ENCODE measurements at regions not wholly inside any gene's neighbourhood (a gene's known extent, or its start where the extent isn't known, plus 50 kb on each side); places are given as distances from the start of the nearest gene placed in this dataset.
"Not testable (repeated sequence)": the region's sequence is repeated elsewhere in the genome, so short reads cannot be mapped to it uniquely, and the experiment has no call there.

- peak; percentile 19 for DNase-seq
These were observed 284.2 kb upstream of the NMUR2 start for GRCh38 chr5:152689250-152689711.

GRCh38 chr5:152694231-152694630, 289.2 kb upstream of the NMUR2 start:
- no peak for DNase-seq

GRCh38 chr5:152701305-152701949, 296.3 kb upstream of the NMUR2 start:
- peak; percentile 8 for DNase-seq

DNA sequence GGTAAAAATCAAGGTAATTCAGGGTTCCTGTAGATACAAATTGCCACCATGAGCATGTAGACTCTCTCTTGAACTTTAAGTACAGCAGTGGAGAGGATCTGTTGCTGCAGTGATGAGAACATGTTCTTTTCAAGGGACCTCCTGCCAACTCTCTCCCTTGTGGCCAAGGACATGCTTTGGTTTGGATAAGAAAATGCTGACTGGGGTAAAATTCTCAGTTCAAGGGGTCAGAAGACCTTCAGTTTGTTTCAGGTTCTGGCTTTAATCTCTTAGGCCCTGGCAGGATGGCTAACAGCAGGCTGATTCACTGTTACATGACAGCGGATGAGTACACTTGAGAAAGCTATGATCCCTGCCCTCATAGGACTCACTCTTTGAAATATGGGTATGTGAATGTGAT, 299.2 kb upstream of the NMUR2 start:
- no peak for DNase-seq

DNA sequence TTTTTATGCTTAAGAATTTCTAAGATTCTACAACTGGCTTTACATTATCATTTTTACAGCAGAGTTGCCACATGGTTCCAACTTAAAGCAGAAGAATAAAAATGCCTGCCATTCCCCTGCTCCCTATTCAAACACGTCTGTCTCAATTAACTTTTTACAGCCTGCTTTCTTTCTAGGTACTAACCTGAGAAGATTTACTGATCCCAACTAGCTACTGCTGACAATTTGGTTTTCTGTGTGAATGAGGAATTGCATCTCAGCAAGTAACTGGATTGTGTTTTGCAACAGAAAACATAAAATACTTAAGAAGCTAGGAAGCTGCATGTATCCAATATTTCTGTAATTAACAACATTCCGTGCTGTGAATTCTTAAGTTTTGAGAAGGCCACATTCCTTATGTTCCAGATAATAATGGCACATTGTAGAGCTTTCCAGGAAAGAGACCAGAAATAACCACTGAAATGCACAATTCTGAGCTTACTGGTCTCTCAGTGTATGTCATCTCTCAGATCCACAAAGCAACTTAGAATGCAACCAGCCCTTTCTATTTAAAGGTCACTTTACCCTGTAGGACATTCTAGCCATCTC, 306.8 kb upstream of the NMUR2 start:
- DNase-seq, result no peak

DNA sequence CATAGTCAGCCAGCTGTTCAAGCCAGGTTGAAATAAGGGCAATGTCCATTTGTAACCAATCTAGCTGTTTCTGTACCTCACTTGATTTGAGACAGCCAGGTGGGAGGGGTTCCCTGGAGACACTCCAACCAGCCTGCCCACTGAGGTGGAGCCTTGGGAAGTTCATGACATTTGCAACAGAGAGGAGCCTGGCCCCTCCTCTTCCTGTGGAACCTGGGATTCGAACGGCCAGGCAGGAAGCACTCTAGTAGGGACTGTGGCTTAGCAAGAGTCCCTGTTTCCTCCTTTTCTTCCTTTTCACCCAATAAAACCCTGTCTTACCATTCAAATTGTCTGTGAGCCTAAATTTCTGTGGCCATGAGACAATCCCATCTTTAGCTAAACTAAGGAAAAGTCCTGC, 312.3 kb upstream of the NMUR2 start:
- no peak for DNase-seq

GRCh38 chr5:152723482-152723881, 318.4 kb upstream of the NMUR2 start:
- no peak for DNase-seq

DNA sequence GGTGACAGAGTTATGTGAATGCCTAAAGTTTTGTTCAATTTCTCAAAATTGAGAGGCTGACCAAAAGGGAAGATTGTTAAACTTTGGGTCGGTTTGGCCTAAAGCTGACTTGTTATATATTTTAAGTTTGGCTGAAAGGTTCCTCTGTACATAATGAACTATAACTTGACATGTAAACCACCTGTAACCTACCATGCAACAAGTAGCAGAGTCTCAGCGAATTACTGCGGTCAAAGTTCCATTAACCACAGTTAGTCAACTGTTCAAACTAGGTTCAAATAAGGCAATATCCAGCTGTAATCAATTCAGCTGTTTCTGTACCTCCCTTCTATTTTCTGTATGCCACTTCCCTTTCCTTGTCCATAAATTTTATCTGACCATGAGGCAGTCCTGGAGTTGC, 325.1 kb upstream of the NMUR2 start:
- DNase-seq, result no peak

DNA sequence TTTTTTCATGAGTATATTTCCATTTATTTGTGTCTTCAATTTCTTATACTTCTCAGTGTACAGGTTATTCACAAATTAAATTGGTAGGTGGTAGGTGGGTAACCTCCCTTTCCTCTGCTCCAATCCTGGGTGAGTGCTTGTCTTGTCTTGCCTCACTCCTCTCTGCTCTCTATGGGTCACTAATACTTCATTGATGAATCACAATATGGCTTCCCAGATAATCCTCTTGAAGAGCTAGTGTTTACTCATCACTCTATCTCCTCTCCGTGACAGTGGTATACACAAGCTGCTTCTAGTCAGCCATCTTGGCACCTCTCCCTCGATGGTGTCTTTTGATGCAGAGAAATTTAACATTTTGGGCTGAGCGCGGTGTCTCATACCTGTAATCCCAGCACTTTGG, 331.8 kb upstream of the NMUR2 start:
- no peak for DNase-seq

DNA sequence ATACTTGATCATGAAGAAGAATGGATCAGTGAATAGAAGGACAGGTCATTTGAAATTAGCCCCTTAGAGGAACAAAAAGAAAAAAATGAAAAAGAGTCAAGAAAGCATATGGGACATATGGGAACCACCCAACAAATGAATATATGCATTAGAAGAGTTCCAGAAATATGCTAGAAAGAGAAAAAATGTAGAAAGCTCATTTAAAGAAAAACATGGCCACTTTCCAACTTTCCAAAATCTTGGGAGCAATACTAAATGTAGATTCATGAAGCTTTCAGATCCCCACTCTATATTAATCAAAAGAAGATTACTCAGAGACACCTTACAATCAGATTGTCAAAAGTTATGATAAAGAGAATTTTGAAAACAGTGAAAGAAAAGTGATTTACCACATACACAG, 334.8 kb upstream of the NMUR2 start:
- no peak for DNase-seq

DNA sequence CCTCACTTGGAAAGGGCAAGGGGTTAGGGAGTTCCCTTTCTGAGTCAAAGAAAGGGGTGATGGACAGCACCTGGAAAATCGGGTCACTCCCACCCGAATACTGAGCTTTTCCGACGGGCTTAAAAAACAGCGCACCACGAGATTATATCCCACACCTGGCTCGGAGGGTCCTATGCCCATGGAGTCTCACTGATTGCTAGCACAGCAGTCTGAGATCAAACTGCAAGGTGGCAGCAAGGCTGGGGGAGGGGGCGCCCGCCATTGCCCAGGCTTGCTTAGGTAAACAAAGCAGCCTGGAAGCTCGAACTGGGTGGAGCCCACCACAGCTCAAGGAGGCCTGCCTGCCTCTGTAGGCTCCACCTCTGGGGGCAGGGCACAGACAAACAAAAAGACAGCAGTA, 336.0 kb upstream of the NMUR2 start:
- not testable (repeated sequence) for DNase-seq

DNA sequence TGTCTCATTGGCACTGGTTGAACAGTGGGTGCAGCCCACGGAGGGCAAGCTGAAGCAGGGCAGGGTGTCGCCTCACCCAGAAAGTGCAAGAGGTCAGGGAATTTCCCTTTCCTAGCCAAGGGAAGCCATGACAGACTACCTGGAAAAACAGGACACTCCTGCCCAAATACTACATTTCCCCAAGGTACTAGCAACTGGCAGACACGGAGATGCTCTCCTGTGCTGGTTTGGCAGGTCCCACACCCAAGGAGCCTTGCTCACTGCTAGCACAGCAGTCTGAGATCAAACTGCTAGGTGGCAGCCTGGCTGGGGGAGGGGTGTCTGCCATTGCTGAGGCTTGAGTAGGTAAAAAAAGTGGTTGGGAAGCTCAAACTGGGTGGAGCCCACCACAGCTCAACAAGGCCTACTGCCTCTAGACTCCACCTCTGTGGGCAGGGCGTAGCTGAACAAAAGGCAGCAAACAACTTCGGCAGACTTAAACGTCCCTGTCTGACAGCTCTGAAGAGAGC, 382.7 kb upstream of the NMUR2 start:
- not testable (repeated sequence) for DNase-seq

- no peak for DNase-seq
These were observed 396.8 kb upstream of the NMUR2 start for GRCh38 chr5:152801886-152802285.

GRCh38 chr5:152804179-152804578, 399.1 kb upstream of the NMUR2 start:
- peak; percentile 4 for DNase-seq

- no peak for DNase-seq
These were observed 406.9 kb upstream of the NMUR2 start for GRCh38 chr5:152811988-152812387.

DNA sequence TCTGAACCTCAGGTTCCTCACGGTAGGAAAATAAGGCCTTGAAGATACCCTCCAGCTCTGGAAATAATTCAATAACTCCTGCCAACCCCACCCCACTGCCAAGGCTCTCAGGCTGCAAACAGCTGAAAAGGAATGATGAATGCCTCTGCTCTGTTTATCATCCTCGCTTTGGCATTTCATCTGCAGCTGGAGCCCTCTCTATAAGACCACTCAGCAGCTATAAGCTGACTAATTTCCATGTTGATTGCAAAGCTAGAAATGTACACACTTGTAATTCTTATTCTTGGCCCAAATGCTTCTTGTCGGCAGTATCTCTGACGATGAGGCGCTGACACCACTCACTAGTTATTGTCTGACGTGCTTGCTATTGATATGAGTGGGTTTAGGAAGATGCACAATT, 408.4 kb upstream of the NMUR2 start:
- no peak for DNase-seq

GRCh38 chr5:152819891-152820290, 414.8 kb upstream of the NMUR2 start:
- no peak for DNase-seq

DNA sequence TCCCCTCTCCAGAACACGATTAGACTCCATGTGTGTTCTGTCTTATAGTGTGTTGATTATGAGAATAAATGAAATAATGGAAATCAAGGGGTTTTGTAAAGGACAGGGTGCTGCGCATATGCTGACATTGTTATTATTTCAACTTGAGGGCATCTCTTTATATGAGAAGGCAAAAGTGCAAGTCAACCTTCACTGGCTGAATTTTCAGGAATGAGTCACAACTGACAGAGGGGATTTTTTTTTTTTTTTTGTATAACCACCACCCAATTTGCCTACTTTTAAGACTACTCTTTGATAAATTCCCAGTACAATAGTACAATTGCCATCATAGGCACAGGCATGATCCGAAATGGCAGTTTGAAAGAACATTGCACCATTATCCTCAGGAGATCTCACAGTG, 419.2 kb upstream of the NMUR2 start:
- no peak for DNase-seq

DNA sequence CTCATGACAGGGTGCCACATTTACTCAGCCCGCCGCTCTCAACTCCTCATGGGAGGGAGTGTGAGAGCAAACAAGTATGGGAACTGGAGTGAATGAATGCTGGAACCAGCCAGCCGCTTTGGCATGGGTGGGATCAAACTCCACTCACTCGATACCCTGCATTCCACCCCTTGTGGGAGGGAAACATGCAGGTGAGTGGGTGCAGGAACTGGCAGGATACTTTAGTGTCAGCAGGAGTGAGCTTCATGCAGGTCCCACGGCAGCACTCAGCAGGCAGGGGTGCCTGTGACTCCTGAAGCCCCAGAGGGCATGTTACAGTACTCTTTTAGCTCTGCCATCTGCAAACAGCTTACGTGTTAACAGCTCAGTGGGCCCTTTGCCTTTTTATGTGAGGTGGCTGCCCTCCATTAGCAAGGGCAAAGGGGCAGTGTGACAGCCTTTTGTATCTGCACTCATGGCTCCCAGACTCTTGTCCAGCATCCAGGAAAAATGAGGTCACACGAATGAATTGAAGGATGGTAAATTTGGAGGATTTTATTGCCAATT, 433.2 kb upstream of the NMUR2 start:
- no peak for DNase-seq

GRCh38 chr5:152844713-152845112, 439.6 kb upstream of the NMUR2 start:
- no peak for DNase-seq

DNA sequence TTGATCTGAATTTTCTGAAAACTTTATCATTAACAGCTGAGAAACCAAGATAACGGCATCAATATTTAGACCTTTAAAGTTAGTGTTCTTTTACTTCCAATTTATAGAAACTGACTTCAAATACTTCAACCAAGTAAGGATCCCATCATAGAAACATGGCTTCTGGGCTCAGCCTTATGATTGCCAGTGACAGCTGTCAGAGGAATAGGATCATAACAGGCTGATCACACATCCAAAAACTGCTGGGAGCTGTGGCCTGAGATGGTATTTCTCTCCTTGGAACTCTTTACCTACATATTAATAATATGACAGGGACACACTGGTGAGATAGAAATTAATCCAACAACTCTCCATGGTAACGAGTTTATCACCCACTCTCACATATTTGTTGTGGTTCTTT, 448.3 kb upstream of the NMUR2 start:
- no peak for DNase-seq

GRCh38 chr5:152855441-152855840, 450.4 kb upstream of the NMUR2 start:
- no peak for DNase-seq

DNA sequence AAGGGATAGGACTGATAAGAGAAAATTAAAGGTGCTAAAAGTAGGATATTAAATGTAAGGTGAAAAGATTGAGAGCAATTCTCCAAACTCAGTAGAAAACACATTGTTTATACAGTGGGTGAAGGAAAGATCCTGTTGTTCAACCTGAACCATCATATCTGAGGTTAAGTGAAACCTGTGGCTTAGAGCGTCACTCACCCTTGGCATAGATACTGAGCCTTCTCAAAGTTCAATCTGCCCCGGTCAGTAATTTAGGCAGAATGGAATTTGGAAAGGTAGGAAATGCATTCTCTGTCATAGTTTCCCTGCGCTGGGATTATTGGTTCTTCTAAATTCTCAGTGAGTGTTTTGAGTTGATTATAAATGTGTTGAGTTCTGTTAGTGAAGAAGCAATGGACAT, 456.2 kb upstream of the NMUR2 start:
- DNase-seq, result no peak

DNA sequence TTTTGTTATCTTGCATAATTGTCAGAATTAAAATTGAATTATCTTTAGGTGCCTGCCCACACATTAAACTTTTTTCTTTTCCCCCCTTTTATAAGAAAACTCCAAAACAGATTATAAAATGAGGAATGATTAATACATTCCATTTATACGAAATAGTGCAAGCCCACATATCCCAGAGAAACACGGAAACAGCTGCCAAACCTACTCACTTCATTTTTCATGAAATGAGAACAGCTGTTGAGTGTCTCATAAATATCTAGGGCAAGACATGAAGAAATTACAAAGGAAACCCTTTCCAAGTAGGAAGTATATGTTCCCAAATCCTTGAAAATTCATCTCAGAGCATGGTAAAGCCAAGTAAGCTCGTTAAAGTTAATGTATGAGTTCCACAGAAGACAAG, 459.4 kb upstream of the NMUR2 start:
- no peak for DNase-seq
